ENCODE measurements at regions not wholly inside any gene's neighbourhood (a gene's known extent, or its start where the extent isn't known, plus 50 kb on each side); places are given as distances from the start of the nearest gene placed in this dataset.

DNA sequence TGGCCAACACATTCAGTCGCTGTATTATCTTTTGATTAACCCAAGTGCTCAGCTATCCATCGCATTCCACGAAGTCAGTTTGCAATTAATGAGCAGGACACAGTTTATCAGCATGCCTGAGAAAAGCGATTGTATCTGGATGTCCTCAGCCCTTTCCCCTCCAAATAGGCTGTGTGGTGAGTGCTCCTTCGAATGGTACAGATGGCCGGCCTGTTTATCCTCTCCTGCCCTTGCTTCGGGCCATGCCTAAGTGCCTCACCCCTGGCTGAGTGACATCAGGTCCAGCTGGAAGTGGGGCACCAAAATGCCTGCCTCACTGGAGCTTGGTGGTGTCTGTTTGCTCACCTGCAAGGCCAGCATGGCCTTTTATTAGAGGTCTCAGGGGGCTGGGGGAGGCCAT is 317.3 kb downstream of the GADD45G start:
- TF ChIP-seq POLR2A (IDR thresholded peaks at IDR 0.05) (no peak), POLR2AphosphoS5 (IDR thresholded peaks at IDR 0.05) (no peak)
- TF ChIP-seq, protein P1, sequence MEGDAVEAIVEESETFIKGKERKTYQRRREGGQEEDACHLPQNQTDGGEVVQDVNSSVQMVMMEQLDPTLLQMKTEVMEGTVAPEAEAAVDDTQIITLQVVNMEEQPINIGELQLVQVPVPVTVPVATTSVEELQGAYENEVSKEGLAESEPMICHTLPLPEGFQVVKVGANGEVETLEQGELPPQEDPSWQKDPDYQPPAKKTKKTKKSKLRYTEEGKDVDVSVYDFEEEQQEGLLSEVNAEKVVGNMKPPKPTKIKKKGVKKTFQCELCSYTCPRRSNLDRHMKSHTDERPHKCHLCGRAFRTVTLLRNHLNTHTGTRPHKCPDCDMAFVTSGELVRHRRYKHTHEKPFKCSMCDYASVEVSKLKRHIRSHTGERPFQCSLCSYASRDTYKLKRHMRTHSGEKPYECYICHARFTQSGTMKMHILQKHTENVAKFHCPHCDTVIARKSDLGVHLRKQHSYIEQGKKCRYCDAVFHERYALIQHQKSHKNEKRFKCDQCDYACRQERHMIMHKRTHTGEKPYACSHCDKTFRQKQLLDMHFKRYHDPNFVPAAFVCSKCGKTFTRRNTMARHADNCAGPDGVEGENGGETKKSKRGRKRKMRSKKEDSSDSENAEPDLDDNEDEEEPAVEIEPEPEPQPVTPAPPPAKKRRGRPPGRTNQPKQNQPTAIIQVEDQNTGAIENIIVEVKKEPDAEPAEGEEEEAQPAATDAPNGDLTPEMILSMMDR (IDR thresholded peaks at IDR 0.05): no peak

All from gastroesophageal sphincter (tissue), 3 donors.